A549 (cell line): ENCODE measurements at regions not wholly inside any gene's neighbourhood (a gene's known extent, or its start where the extent isn't known, plus 50 kb on each side); places are given as distances from the start of the nearest gene placed in this dataset.

Experiments
- BHLHE40 ChIP-seq: IDR thresholded peaks from 2 replicates; pipeline ENCODE4 v1.6.1; 2012; ENCODE audit warnings: low read depth, low read length, inconsistent platforms
- CHD2 ChIP-seq: fragments of 150-350 bp; IDR thresholded peaks from 2 replicates; pipeline ENCODE4 v1.6.1; 2014; ENCODE audit warnings: low read length; ENCODE audit not compliant: partially characterized antibody
- CTCF ChIP-seq: fragments of >200 bp; sonication (Bioruptor Twin); formaldehyde crosslinking; IDR thresholded peaks from 3 replicates; pipeline ENCODE4 v1.5.1; 2016
- E2F6 ChIP-seq: IDR thresholded peaks from 2 replicates; pipeline ENCODE4 v1.6.1; 2012; ENCODE audit warnings: low read depth, borderline replicate concordance
- KDM1A ChIP-seq: fragments of 200-600 bp; sonication (generic); IDR thresholded peaks from 2 replicates; pipeline ENCODE4 v1.6.1; 2016; ENCODE audit warnings: low read depth, mild to moderate bottlenecking
- POLR2A ChIP-seq: IDR thresholded peaks from 2 replicates; pipeline ENCODE4 v1.6.1; 2012; ENCODE audit warnings: mild to moderate bottlenecking, low read length
- RCOR1 ChIP-seq: fragments of 150-350 bp; IDR thresholded peaks from 2 replicates; pipeline ENCODE4 v1.6.1; 2014; ENCODE audit warnings: antibody characterized with exemption, low read length, low read depth
- SMC3 ChIP-seq: fragments of >200 bp; sonication (Bioruptor Twin); formaldehyde crosslinking; IDR thresholded peaks from 3 replicates; pipeline ENCODE4 v1.6.1; 2018; ENCODE audit warnings: inconsistent platforms
- ZFP36 ChIP-seq: fragments of 450-650 bp; IDR thresholded peaks from 2 replicates; pipeline ENCODE4 v1.6.1; 2014; ENCODE audit warnings: borderline replicate concordance; ENCODE audit not compliant: partially characterized antibody

GRCh38 chr5:37902323-37902722 lies 62.5 kb upstream of the GDNF start:
- TF ChIP-seq POLR2A (no peak), CTCF (no peak), E2F6 (no peak), BHLHE40 (no peak), KDM1A (no peak), CHD2 (no peak), SMC3 (no peak), RCOR1 (no peak), ZFP36 (no peak)
